GM12865 (cell line): ENCODE measurements at regions not wholly inside any gene's neighbourhood (a gene's known extent, or its start where the extent isn't known, plus 50 kb on each side); places are given as distances from the start of the nearest gene placed in this dataset.

Experiments
- DNase-seq: peaks from one replicate; pipeline ENCODE4 v3.0.0; 2010; ENCODE audit warnings: low read depth
- H3K4me3 ChIP-seq: 2 replicates; pipeline ENCODE4 v1.5.1; 2011; ENCODE audit warnings: mild to moderate bottlenecking, low read depth, low read length, control low read depth
- TF ChIP-seq, protein P1 (sequence below): IDR thresholded peaks from 2 replicates; pipeline ENCODE4 v1.5.1; 2011; ENCODE audit warnings: low read length, control low read depth, low read depth, inconsistent platforms; ENCODE audit not compliant: insufficient read depth; ENCODE audit errors: missing control alignments

DNA sequence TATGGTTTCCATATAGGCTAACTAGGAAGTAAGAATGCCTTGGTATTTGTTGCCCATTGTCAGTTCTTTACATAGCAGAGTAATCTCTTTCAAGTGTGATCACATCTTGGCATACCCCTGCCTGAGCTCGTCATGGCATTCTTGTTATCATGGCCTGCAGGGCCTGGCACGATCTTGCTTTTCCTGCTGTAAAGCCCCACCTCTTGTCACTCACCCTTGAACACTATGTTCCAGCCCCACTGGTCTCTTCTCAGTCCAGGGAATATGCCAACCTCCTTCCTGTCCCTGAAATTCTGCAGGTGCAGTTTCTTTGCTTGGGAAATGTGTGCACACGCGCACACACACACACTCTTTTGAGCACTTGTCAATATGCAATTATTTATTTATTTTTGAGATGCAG lies 250.2 kb upstream of the DMRT1 start:
- H3K4me3 ChIP-seq: no peak overlapping the region
- no peak for DNase-seq
- TF ChIP-seq, protein P1, sequence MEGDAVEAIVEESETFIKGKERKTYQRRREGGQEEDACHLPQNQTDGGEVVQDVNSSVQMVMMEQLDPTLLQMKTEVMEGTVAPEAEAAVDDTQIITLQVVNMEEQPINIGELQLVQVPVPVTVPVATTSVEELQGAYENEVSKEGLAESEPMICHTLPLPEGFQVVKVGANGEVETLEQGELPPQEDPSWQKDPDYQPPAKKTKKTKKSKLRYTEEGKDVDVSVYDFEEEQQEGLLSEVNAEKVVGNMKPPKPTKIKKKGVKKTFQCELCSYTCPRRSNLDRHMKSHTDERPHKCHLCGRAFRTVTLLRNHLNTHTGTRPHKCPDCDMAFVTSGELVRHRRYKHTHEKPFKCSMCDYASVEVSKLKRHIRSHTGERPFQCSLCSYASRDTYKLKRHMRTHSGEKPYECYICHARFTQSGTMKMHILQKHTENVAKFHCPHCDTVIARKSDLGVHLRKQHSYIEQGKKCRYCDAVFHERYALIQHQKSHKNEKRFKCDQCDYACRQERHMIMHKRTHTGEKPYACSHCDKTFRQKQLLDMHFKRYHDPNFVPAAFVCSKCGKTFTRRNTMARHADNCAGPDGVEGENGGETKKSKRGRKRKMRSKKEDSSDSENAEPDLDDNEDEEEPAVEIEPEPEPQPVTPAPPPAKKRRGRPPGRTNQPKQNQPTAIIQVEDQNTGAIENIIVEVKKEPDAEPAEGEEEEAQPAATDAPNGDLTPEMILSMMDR: no peak

- TF ChIP-seq, protein P1: no peak
- no peak overlapping the region for H3K4me3 ChIP-seq
- DNase-seq: no peak
These were observed 249.3 kb upstream of the DMRT1 start for GRCh38 chr9:592225-592624.

- DNase-seq: no peak
- H3K4me3 ChIP-seq: no peak overlapping the region
These were observed 248.8 kb upstream of the DMRT1 start for GRCh38 chr9:592733-593132.

GRCh38 chr9:593809-594208 lies 247.7 kb upstream of the DMRT1 start:
- no peak for DNase-seq
- TF ChIP-seq, protein P1: no peak
- H3K4me3 ChIP-seq: no peak overlapping the region

More at GRCh38 chr9:592733-593132, 248.8 kb upstream of the DMRT1 start:
- TF ChIP-seq, protein P1: no peak

DNA sequence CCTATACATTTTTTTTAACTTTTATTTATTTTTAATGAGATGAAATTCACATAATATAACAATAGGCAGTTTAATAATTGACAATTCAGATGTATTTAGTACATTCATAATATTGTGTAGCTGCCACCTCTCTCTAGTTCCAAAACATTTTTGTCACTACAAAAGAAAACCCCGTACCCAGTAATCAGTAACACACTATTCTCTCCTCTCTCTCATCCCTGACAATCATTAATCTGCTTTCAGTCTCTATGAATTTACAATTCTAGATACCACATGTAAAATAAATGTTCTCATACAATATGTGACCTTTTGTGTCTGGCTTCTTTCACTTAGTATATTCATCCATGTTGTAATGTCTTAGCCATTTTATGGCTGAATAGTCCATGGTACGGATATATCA lies 244.8 kb upstream of the DMRT1 start:
- no peak for DNase-seq
- no peak overlapping the region for H3K4me3 ChIP-seq
- TF ChIP-seq, protein P1: no peak

DNA sequence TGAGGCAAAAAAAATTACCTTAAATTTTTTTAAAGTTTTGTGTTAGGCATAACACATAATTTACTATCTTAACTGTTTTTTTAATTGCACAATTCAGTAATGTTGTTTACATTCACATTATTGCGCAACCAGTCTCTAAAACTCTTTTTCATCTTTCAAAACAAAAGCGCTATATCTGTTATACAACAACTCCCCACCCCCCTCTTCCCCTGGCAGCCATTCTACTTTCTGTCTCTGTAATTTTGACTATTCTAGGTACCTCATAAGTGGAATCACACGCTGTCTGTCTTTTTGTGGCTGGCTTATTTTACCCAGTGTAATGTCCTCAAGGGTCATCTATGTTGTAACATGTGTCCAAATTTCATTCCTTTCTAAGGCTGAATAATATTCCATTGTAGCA lies 241.5 kb upstream of the DMRT1 start:
- no peak for DNase-seq
- H3K4me3 ChIP-seq: no peak overlapping the region
- TF ChIP-seq, protein P1: no peak

DNA sequence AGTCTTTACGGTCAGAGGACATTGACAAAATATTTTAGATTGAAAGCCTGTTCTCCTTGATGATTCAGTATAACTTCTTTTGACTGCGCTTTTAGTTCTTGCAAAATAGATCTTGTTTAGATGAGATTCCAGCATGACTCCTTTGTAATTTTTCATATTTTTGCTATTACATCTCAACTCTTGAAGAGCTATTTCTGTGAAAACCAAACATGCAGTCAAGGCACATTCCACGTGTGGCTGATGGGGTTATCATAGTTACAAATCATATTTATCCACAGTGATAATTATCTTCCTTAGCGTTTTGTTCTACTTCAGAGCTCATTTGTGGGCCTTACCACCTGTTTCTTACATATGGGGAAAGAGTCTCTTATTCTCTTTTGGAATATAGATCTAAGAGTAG lies 238.8 kb upstream of the DMRT1 start:
- no peak for DNase-seq
- TF ChIP-seq, protein P1: no peak
- no peak overlapping the region for H3K4me3 ChIP-seq
